IMR-90 (cell line): ENCODE measurements at regions not wholly inside any gene's neighbourhood (a gene's known extent, or its start where the extent isn't known, plus 50 kb on each side); places are given as distances from the start of the nearest gene placed in this dataset.

ENCODE experiments used
- ATAC-seq: fragments of 200-7000 bp; cut with Tn5 transposase; 2 replicates; pipeline ENCODE4 v1.9.1; 2020; ENCODE audit warnings: low read depth, mild to moderate bottlenecking, moderate library complexity
- BruUV-seq: library from RNA; stranded (reverse); fragments of 400-500 nt; replicated peaks from 2 replicates; lab custom pipeline; 2021; lab: Mats Ljungman, UMichigan
- CTCF ChIA-PET: fragments of 300-600 bp; formaldehyde crosslinking; extraction: SDS; loops from one replicate; lab custom pipeline; 2021; ENCODE audit warnings: antibody characterized with exemption; lab: Yijun Ruan, JAX
- POLR2A ChIA-PET: fragments of 300-600 bp; sonication (Branson Sonifier 250); formaldehyde crosslinking; loops from one replicate; lab custom pipeline; 2022; ENCODE audit warnings: antibody characterized with exemption; ENCODE audit not compliant: unreplicated experiment; lab: Charles Lee
- DNase-seq: peaks from one replicate; pipeline ENCODE4 v3.0.0; 2013
- H2AFZ ChIP-seq: replicated peaks from 2 replicates; pipeline ENCODE3; 2013; ENCODE audit warnings: low read length, mild to moderate bottlenecking; ENCODE audit not compliant: poor library complexity
- H2AK5ac ChIP-seq: 2 replicates; pipeline ENCODE4 v1.6.1; 2013; ENCODE audit warnings: low read depth, low read length, inconsistent platforms
- H2AK9ac ChIP-seq: replicated peaks from 2 replicates; pipeline ENCODE3; 2013; ENCODE audit warnings: mild to moderate bottlenecking, low read depth, low read length, moderate library complexity; ENCODE audit not compliant: poor library complexity
- H2BK120ac ChIP-seq: 2 replicates; pipeline ENCODE4 v1.6.1; 2013; ENCODE audit warnings: low read depth, low read length, inconsistent platforms
- H2BK15ac ChIP-seq: 3 replicates; pipeline ENCODE4 v1.6.1; 2013; ENCODE audit warnings: low read depth, low read length, inconsistent platforms
- H2BK20ac ChIP-seq: 2 replicates; pipeline ENCODE4 v1.6.1; 2013; ENCODE audit warnings: low read depth, mild to moderate bottlenecking, inconsistent platforms, low read length, moderate library complexity
- H2BK5ac ChIP-seq: 2 replicates; pipeline ENCODE4 v1.6.1; 2013; ENCODE audit warnings: mild to moderate bottlenecking, low read depth, low read length, inconsistent platforms; ENCODE audit not compliant: poor library complexity, severe bottlenecking
- H3K14ac ChIP-seq: replicated peaks from 2 replicates; pipeline ENCODE4 v1.6.1; 2013; ENCODE audit warnings: low read depth, low read length, inconsistent platforms
- H3K18ac ChIP-seq: 2 replicates; pipeline ENCODE4 v1.6.1; 2013; ENCODE audit warnings: low read depth, low read length, control low read depth
- H3K23ac ChIP-seq: 2 replicates; pipeline ENCODE4 v1.6.1; 2013; ENCODE audit warnings: low read depth, low read length, inconsistent platforms
- H3K27ac ChIP-seq: 2 replicates; pipeline ENCODE4 v1.5.1; 2013; ENCODE audit warnings: mild to moderate bottlenecking, control low read depth, low read length; ENCODE audit not compliant: insufficient read depth
- H3K27me3 ChIP-seq: 2 replicates; pipeline ENCODE4 v1.6.1; 2013; ENCODE audit warnings: low read length; ENCODE audit not compliant: control insufficient read depth, insufficient read depth
- H3K36me3 ChIP-seq: 2 replicates; pipeline ENCODE4 v1.6.1; 2013; ENCODE audit warnings: low read length, mixed read lengths; ENCODE audit not compliant: control insufficient read depth, insufficient read depth
- H3K4ac ChIP-seq: 2 replicates; pipeline ENCODE4 v1.6.1; 2013; ENCODE audit warnings: low read depth, low read length, inconsistent platforms
- H3K4me1 ChIP-seq: 2 replicates; pipeline ENCODE4 v1.6.1; 2013; ENCODE audit warnings: low read length, mixed read lengths; ENCODE audit not compliant: control insufficient read depth, insufficient read depth
- H3K4me2 ChIP-seq: 2 replicates; pipeline ENCODE4 v1.6.1; 2013; ENCODE audit warnings: low read depth, mild to moderate bottlenecking, control low read depth, low read length, moderate library complexity
- H3K4me3 ChIP-seq: 2 replicates; pipeline ENCODE4 v1.5.1; 2013; ENCODE audit warnings: low read depth, mild to moderate bottlenecking, control low read depth, low read length, moderate library complexity; ENCODE audit not compliant: insufficient read depth
- H3K56ac ChIP-seq: 2 replicates; pipeline ENCODE4 v1.6.1; 2013; ENCODE audit warnings: low read length, inconsistent platforms; ENCODE audit not compliant: insufficient read depth; ENCODE audit errors: extremely low read depth
- H3K79me1 ChIP-seq, 2 experiments: 2 replicates each; pipeline ENCODE4 v1.6.1; 2013; ENCODE audit warnings: low read length in 2 of 2, inconsistent platforms in 1 of 2, low read depth in 1 of 2
- H3K9ac ChIP-seq: 2 replicates; pipeline ENCODE4 v1.6.1; 2013; ENCODE audit warnings: low read depth, low read length, control low read depth
- H3K9me1 ChIP-seq: 2 replicates; pipeline ENCODE4 v1.6.1; 2013; ENCODE audit warnings: low read length, inconsistent platforms; ENCODE audit not compliant: insufficient read depth
- H3K9me3 ChIP-seq: 2 replicates; pipeline ENCODE4 v1.6.1; 2013; ENCODE audit warnings: low read length; ENCODE audit not compliant: control insufficient read depth, insufficient read depth
- H4K20me1 ChIP-seq: 2 replicates; pipeline ENCODE4 v1.6.1; 2013; ENCODE audit warnings: low read length, inconsistent platforms; ENCODE audit not compliant: insufficient read depth
- H4K5ac ChIP-seq: 2 replicates; pipeline ENCODE4 v1.6.1; 2013; ENCODE audit warnings: mild to moderate bottlenecking, low read depth, low read length, control low read depth
- H4K8ac ChIP-seq, 2 experiments: 2 replicates each; pipeline ENCODE4 v1.6.1; 2013; ENCODE audit warnings: low read depth in 2 of 2, low read length in 2 of 2, control low read depth in 1 of 2, inconsistent platforms in 1 of 2
- H4K91ac ChIP-seq: 2 replicates; pipeline ENCODE4 v1.6.1; 2013; ENCODE audit warnings: low read depth, low read length, inconsistent platforms; ENCODE audit not compliant: insufficient read depth
- BHLHE40 ChIP-seq: fragments of 150-350 bp; IDR thresholded peaks from 2 replicates; pipeline ENCODE4 v1.6.1; 2016; ENCODE audit warnings: mild to moderate bottlenecking, low read depth, low read length
- CEBPB ChIP-seq: IDR thresholded peaks from 2 replicates; pipeline ENCODE4 v1.6.1; 2012; ENCODE audit warnings: low read depth, low read length, improper control_type of control experiment
- CHD1 ChIP-seq: IDR thresholded peaks from 2 replicates; pipeline ENCODE4 v1.6.1; 2012; ENCODE audit warnings: low read depth, low read length, improper control_type of control experiment
- CTCF ChIP-seq: conservative IDR thresholded peaks from 2 replicates; pipeline ENCODE4 v1.5.1; 2012; ENCODE audit warnings: mild to moderate bottlenecking, low read depth, low read length, improper control_type of control experiment
- ELK1 ChIP-seq: fragments of 150-350 bp; IDR thresholded peaks from 2 replicates; pipeline ENCODE4 v1.6.1; 2016; ENCODE audit warnings: low read depth, mild to moderate bottlenecking, low read length, moderate library complexity, borderline replicate concordance
- FOS ChIP-seq: fragments of 150-350 bp; IDR thresholded peaks from 2 replicates; pipeline ENCODE4 v1.6.1; 2016; ENCODE audit warnings: low read depth, low read length
- MAFK ChIP-seq: IDR thresholded peaks from 2 replicates; pipeline ENCODE4 v1.6.1; 2012; ENCODE audit warnings: low read depth, low read length, improper control_type of control experiment
- MXI1 ChIP-seq: IDR thresholded peaks from 2 replicates; pipeline ENCODE4 v1.6.1; 2012; ENCODE audit warnings: low read depth, mild to moderate bottlenecking, low read length, moderate library complexity, borderline replicate concordance
- NFE2L2 ChIP-seq: fragments of 150-350 bp; IDR thresholded peaks from 2 replicates; pipeline ENCODE4 v1.6.1; 2016; ENCODE audit warnings: low read depth, mild to moderate bottlenecking, low read length
- RCOR1 ChIP-seq: IDR thresholded peaks from 2 replicates; pipeline ENCODE4 v1.6.1; 2012; ENCODE audit warnings: mild to moderate bottlenecking, low read length, improper control_type of control experiment; ENCODE audit not compliant: insufficient replicate concordance
- RFX5 ChIP-seq: IDR thresholded peaks from 2 replicates; pipeline ENCODE4 v1.8.0; 2012; ENCODE audit warnings: low read depth, mild to moderate bottlenecking, low read length, moderate library complexity
- SMC3 ChIP-seq: fragments of 150-350 bp; IDR thresholded peaks from 2 replicates; pipeline ENCODE4 v1.6.1; 2016; ENCODE audit warnings: low read depth, mild to moderate bottlenecking, antibody characterized with exemption, low read length, moderate library complexity
- USF2 ChIP-seq: fragments of 150-350 bp; IDR thresholded peaks from 2 replicates; pipeline ENCODE4 v1.6.1; 2017; ENCODE audit warnings: mild to moderate bottlenecking, antibody characterized with exemption, low read length, low read depth
- dilution Hi-C: fragments of 300-500 bp; cut with HindIII; formaldehyde crosslinking; loops from one replicate; pipeline ENCODE4 v1.14.3; 2018; ENCODE audit warnings: low sequenced_read_pairs; ENCODE audit not compliant: unreplicated experiment
- in situ Hi-C: fragments of 300-500 bp; cut with MboI; formaldehyde crosslinking; loops from 3 replicates; pipeline ENCODE4 v1.14.3; 2019; ENCODE audit warnings: low sequenced_read_pairs, inconsistent platforms, mixed read lengths
- intact Hi-C: fragments of 100-400 bp; cut with micrococcal nuclease; formaldehyde crosslinking; loops from 2 replicates; pipeline ENCODE4 v1.10.0; 2022

- no peak overlapping the region for H3K4me2 ChIP-seq
- H3K14ac ChIP-seq = no peak overlapping the region
- no peaks in the 10 kb centered on the region for H3K79me1 ChIP-seq
- H3K18ac ChIP-seq = no peak overlapping the region
- H2BK15ac ChIP-seq = no peak overlapping the region
- peaks cover 6% of the 10 kb centered on the region for H3K4me1 ChIP-seq
- H3K4me3 ChIP-seq = no peak overlapping the region
- H3K36me3 ChIP-seq = no peaks in the 10 kb centered on the region
- H3K9ac ChIP-seq = no peak overlapping the region
- no peak overlapping the region for H3K23ac ChIP-seq
- no peak overlapping the region for H4K5ac ChIP-seq
- no peak overlapping the region for H2BK120ac ChIP-seq
- no peaks in the 10 kb centered on the region for H3K9me3 ChIP-seq
- no peak overlapping the region for H2AFZ ChIP-seq
- no peak for DNase-seq
- no peak overlapping the region for H2AK9ac ChIP-seq
- H3K56ac ChIP-seq = no peak overlapping the region
- H3K27me3 ChIP-seq = no peaks in the 10 kb centered on the region
- TF ChIP-seq CTCF (no peak), USF2 (no peak), CHD1 (no peak), MXI1 (no peak), RFX5 (no peak), RCOR1 (no peak), ELK1 (no peak), FOS (no peak), CEBPB (no peak), BHLHE40 (no peak), SMC3 (no peak), NFE2L2 (no peak), MAFK (no peak)
- no peak overlapping the region for H2BK5ac ChIP-seq
- dilution Hi-C loops (no loop called here), intact Hi-C loops (loop anchor here (10.0 kb wide), 1 partner anchor 452 kb away; no protein-coding TSS in a partner anchor), in situ Hi-C loops (no loop called here)
- no peak overlapping the region for H3K27ac ChIP-seq
- no peak for ATAC-seq
- POLR2A ChIA-PET = no interaction called here
- H4K20me1 ChIP-seq = no peaks in the 10 kb centered on the region
- no peak overlapping the region for H3K4ac ChIP-seq
- CTCF ChIA-PET = no interaction called here
- H4K91ac ChIP-seq = no peak overlapping the region
- H2BK20ac ChIP-seq = no peak overlapping the region
- no peak overlapping the region for H2AK5ac ChIP-seq
- no TSS peak for BruUV-seq
- no peak overlapping the region for H4K8ac ChIP-seq
- H3K9me1 ChIP-seq = 0 out of 2 replicates have a peak, but pooled peaks cover 2% of the 10 kb centered on the region
Measured at GRCh38 chr9:82153032-82153431, 164.5 kb downstream of the SPATA31D1 start.
